ENCODE measurements at regions not wholly inside any gene's neighbourhood (a gene's known extent, or its start where the extent isn't known, plus 50 kb on each side); places are given as distances from the start of the nearest gene placed in this dataset.
A peak's percentile ranks its signal among the peaks of the same experiment; 100 is the strongest.

- TF ChIP-seq GTF2B (IDR thresholded peaks at IDR 0.05; ENCODE audit: extremely low read depth, insufficient read length): no peak
- TF ChIP-seq EHMT2 (IDR thresholded peaks at IDR 0.05): peak; percentile 42; the same call in 1 of the 2 replicates
- TF ChIP-seq ZC3H4 (CRISPR knock-in tag; IDR thresholded peaks at IDR 0.05; ENCODE audit: borderline replicate concordance): no peak
- no peak for TF ChIP-seq ZZZ3 (IDR thresholded peaks at IDR 0.05)
- no peak for TF ChIP-seq SUPT5H (IDR thresholded peaks at IDR 0.05)
- no peak for TF ChIP-seq ZBTB33 (CRISPR knock-in tag; IDR thresholded peaks at IDR 0.05)
- TF ChIP-seq ZSCAN29 (IDR thresholded peaks at IDR 0.05): no peak
- TF ChIP-seq NEUROD1 (IDR thresholded peaks at IDR 0.05; ENCODE audit: borderline replicate concordance, low read depth, low read length, partially characterized antibody): no peak
- no peak for TF ChIP-seq NCOA2 (IDR thresholded peaks at IDR 0.05; ENCODE audit: partially characterized antibody in 2 of 2)
- TF ChIP-seq SMARCA5 (IDR thresholded peaks at IDR 0.05): no peak
- TF ChIP-seq, protein P1, sequence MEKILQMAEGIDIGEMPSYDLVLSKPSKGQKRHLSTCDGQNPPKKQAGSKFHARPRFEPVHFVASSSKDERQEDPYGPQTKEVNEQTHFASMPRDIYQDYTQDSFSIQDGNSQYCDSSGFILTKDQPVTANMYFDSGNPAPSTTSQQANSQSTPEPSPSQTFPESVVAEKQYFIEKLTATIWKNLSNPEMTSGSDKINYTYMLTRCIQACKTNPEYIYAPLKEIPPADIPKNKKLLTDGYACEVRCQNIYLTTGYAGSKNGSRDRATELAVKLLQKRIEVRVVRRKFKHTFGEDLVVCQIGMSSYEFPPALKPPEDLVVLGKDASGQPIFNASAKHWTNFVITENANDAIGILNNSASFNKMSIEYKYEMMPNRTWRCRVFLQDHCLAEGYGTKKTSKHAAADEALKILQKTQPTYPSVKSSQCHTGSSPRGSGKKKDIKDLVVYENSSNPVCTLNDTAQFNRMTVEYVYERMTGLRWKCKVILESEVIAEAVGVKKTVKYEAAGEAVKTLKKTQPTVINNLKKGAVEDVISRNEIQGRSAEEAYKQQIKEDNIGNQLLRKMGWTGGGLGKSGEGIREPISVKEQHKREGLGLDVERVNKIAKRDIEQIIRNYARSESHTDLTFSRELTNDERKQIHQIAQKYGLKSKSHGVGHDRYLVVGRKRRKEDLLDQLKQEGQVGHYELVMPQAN (IDR thresholded peaks at IDR 0.05; ENCODE audit: borderline replicate concordance): no peak
- no peak for TF ChIP-seq ZNF551 (CRISPR knock-in tag; IDR thresholded peaks at IDR 0.05)
- no peak for TF ChIP-seq ZFX (CRISPR knock-in tag; IDR thresholded peaks at IDR 0.05)
- TF ChIP-seq POLR2AphosphoS5 (IDR thresholded peaks at IDR 0.05; ENCODE audit: control insufficient read depth, insufficient read depth, low read depth, low read length): no peak
- TF ChIP-seq ZNF184 (CRISPR knock-in tag; IDR thresholded peaks at IDR 0.05): no peak
- TF ChIP-seq ZKSCAN1 (IDR thresholded peaks at IDR 0.05; ENCODE audit: low read depth, low read length): no peak
- peak; percentile 55; the same call in 1 of the 2 replicates for TF ChIP-seq HMBOX1 (IDR thresholded peaks at IDR 0.05)
- TF ChIP-seq CBFA2T3 (IDR thresholded peaks at IDR 0.05): no peak
- TF ChIP-seq PHB2 (IDR thresholded peaks at IDR 0.05; ENCODE audit: low read depth): no peak
- TF ChIP-seq JUND (IDR thresholded peaks at IDR 0.05; ENCODE audit: borderline replicate concordance, low read depth, low read length): peak; percentile 85
- peak; percentile 51; the same call in 1 of the 3 replicates for TF ChIP-seq JUND (tag; IDR thresholded peaks at IDR 0.05; ENCODE audit: borderline replicate concordance, low read depth, low read length)
- TF ChIP-seq RBM17 (IDR thresholded peaks at IDR 0.05; ENCODE audit: borderline replicate concordance, low read depth, low read length): no peak
- TF ChIP-seq ZNF507 (tag; conservative IDR thresholded peaks at IDR 0.05): no peak
- 0 out of 2 replicates have a peak, but pooled peaks have one; percentile 7 for TF ChIP-seq ARID1B (IDR thresholded peaks at IDR 0.05)
- TF ChIP-seq CBX1 (IDR thresholded peaks at IDR 0.05; ENCODE audit: low read depth): no peak
Measured at GRCh38 chrX:110409925-110410324, 51.3 kb downstream of the RTL9 start (continued).
